GM23338 (cell line): ENCODE measurements at regions not wholly inside any gene's neighbourhood (a gene's known extent, or its start where the extent isn't known, plus 50 kb on each side); places are given as distances from the start of the nearest gene placed in this dataset.

Source experiments
- CREB1 ChIP-seq: fragments of 250-450 bp; sonication (Bioruptor Pico); IDR thresholded peaks from 2 replicates; pipeline ENCODE4 v1.5.0; 2020; ENCODE audit warnings: low read depth, mild to moderate bottlenecking, moderate library complexity
- EZH2phosphoT487 ChIP-seq: fragments of 200-600 bp; sonication (generic); IDR thresholded peaks from one replicate; pipeline ENCODE4 v1.8.1; 2018; ENCODE audit warnings: antibody characterized with exemption; ENCODE audit not compliant: unreplicated experiment
- ZNF114 ChIP-seq: fragments of 250-450 bp; sonication (Bioruptor Pico); IDR thresholded peaks from 2 replicates; pipeline ENCODE4 v1.5.0; 2020; ENCODE audit warnings: mild to moderate bottlenecking, moderate library complexity
- TF ChIP-seq, protein P1 (sequence below): fragments of 250-450 bp; sonication (Bioruptor Pico); IDR thresholded peaks from 2 replicates; pipeline ENCODE4 v1.5.0; 2020; ENCODE audit warnings: mild to moderate bottlenecking, moderate library complexity
- TF ChIP-seq, protein P2 (sequence below): IDR thresholded peaks from 2 replicates; pipeline ENCODE4 v1.6.1; 2016; ENCODE audit warnings: antibody characterized with exemption
- TF ChIP-seq, protein P3 (sequence below): IDR thresholded peaks from one replicate; pipeline ENCODE4 v1.6.1; 2018; ENCODE audit warnings: antibody characterized with exemption; ENCODE audit not compliant: unreplicated experiment

DNA sequence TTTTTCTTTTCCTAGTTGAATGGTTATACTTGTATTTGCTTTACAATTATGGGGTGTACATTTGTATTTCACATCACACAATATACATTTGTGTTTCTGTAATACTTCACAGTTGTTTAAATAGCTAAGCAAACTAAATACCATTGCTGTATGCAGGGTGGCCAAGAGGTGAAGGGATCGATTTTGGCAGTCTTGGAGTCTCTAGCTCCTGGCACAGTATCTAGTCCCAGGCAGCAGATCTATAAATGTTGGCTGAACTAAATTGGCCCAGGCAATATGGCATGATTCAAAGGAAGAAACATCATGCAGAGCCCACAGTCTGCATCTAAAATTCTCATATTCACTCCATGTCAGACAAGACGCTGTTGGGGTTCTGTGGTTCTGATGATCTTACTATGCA lies 110.1 kb upstream of the GPBP1 start (continued):
- TF ChIP-seq, protein P1, sequence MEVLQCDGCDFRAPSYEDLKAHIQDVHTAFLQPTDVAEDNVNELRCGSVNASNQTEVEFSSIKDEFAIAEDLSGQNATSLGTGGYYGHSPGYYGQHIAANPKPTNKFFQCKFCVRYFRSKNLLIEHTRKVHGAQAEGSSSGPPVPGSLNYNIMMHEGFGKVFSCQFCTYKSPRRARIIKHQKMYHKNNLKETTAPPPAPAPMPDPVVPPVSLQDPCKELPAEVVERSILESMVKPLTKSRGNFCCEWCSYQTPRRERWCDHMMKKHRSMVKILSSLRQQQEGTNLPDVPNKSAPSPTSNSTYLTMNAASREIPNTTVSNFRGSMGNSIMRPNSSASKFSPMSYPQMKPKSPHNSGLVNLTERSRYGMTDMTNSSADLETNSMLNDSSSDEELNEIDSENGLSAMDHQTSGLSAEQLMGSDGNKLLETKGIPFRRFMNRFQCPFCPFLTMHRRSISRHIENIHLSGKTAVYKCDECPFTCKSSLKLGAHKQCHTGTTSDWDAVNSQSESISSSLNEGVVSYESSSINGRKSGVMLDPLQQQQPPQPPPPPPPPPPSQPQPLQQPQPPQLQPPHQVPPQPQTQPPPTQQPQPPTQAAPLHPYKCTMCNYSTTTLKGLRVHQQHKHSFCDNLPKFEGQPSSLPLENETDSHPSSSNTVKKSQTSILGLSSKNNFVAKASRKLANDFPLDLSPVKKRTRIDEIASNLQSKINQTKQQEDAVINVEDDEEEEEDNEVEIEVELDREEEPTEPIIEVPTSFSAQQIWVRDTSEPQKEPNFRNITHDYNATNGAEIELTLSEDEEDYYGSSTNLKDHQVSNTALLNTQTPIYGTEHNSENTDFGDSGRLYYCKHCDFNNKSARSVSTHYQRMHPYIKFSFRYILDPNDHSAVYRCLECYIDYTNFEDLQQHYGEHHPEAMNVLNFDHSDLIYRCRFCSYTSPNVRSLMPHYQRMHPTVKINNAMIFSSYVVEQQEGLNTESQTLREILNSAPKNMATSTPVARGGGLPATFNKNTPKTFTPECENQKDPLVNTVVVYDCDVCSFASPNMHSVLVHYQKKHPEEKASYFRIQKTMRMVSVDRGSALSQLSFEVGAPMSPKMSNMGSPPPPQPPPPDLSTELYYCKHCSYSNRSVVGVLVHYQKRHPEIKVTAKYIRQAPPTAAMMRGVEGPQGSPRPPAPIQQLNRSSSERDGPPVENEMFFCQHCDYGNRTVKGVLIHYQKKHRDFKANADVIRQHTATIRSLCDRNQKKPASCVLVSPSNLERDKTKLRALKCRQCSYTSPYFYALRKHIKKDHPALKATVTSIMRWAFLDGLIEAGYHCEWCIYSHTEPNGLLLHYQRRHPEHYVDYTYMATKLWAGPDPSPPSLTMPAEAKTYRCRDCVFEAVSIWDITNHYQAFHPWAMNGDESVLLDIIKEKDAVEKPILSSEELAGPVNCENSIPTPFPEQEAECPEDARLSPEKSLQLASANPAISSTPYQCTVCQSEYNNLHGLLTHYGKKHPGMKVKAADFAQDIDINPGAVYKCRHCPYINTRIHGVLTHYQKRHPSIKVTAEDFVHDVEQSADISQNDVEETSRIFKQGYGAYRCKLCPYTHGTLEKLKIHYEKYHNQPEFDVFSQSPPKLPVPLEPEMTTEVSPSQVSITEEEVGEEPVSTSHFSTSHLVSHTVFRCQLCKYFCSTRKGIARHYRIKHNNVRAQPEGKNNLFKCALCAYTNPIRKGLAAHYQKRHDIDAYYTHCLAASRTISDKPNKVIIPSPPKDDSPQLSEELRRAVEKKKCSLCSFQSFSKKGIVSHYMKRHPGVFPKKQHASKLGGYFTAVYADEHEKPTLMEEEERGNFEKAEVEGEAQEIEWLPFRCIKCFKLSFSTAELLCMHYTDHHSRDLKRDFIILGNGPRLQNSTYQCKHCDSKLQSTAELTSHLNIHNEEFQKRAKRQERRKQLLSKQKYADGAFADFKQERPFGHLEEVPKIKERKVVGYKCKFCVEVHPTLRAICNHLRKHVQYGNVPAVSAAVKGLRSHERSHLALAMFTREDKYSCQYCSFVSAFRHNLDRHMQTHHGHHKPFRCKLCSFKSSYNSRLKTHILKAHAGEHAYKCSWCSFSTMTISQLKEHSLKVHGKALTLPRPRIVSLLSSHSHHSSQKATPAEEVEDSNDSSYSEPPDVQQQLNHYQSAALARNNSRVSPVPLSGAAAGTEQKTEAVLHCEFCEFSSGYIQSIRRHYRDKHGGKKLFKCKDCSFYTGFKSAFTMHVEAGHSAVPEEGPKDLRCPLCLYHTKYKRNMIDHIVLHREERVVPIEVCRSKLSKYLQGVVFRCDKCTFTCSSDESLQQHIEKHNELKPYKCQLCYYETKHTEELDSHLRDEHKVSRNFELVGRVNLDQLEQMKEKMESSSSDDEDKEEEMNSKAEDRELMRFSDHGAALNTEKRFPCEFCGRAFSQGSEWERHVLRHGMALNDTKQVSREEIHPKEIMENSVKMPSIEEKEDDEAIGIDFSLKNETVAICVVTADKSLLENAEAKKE (CRISPR knock-in tag), result no peak
- TF ChIP-seq, protein P2, sequence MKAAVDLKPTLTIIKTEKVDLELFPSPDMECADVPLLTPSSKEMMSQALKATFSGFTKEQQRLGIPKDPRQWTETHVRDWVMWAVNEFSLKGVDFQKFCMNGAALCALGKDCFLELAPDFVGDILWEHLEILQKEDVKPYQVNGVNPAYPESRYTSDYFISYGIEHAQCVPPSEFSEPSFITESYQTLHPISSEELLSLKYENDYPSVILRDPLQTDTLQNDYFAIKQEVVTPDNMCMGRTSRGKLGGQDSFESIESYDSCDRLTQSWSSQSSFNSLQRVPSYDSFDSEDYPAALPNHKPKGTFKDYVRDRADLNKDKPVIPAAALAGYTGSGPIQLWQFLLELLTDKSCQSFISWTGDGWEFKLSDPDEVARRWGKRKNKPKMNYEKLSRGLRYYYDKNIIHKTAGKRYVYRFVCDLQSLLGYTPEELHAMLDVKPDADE, result no peak
- TF ChIP-seq EZH2phosphoT487, result no peak
- TF ChIP-seq ZNF114, result no peak
- no peak for TF ChIP-seq CREB1 (CRISPR knock-in tag)
- TF ChIP-seq, protein P3, sequence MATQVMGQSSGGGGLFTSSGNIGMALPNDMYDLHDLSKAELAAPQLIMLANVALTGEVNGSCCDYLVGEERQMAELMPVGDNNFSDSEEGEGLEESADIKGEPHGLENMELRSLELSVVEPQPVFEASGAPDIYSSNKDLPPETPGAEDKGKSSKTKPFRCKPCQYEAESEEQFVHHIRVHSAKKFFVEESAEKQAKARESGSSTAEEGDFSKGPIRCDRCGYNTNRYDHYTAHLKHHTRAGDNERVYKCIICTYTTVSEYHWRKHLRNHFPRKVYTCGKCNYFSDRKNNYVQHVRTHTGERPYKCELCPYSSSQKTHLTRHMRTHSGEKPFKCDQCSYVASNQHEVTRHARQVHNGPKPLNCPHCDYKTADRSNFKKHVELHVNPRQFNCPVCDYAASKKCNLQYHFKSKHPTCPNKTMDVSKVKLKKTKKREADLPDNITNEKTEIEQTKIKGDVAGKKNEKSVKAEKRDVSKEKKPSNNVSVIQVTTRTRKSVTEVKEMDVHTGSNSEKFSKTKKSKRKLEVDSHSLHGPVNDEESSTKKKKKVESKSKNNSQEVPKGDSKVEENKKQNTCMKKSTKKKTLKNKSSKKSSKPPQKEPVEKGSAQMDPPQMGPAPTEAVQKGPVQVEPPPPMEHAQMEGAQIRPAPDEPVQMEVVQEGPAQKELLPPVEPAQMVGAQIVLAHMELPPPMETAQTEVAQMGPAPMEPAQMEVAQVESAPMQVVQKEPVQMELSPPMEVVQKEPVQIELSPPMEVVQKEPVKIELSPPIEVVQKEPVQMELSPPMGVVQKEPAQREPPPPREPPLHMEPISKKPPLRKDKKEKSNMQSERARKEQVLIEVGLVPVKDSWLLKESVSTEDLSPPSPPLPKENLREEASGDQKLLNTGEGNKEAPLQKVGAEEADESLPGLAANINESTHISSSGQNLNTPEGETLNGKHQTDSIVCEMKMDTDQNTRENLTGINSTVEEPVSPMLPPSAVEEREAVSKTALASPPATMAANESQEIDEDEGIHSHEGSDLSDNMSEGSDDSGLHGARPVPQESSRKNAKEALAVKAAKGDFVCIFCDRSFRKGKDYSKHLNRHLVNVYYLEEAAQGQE, result no peak
